ENCODE measurements at regions not wholly inside any gene's neighbourhood (a gene's known extent, or its start where the extent isn't known, plus 50 kb on each side); places are given as distances from the start of the nearest gene placed in this dataset.

GRCh38 chr3:124656531-124656930, 73.7 kb upstream of the UMPS start:
- no peak for DNase-seq (ENCODE audit: low read depth)
- H3K4me3 ChIP-seq (ENCODE audit: low read depth, low read length), result no peak overlapping the region
- no peak for TF ChIP-seq CTCF (conservative IDR thresholded peaks at IDR 0.05; ENCODE audit: low read depth, low read length)

GRCh38 chr3:124657138-124657537, 73.1 kb upstream of the UMPS start:
- no peak for TF ChIP-seq CTCF (conservative IDR thresholded peaks at IDR 0.05; ENCODE audit: low read depth, low read length)
- no peak for DNase-seq (ENCODE audit: low read depth)
- H3K4me3 ChIP-seq (ENCODE audit: low read depth, low read length), result no peak overlapping the region

- TF ChIP-seq CTCF (conservative IDR thresholded peaks at IDR 0.05; ENCODE audit: low read depth, low read length), result no peak
- H3K4me3 ChIP-seq (ENCODE audit: low read depth, low read length), result no peak overlapping the region
- no peak for DNase-seq (ENCODE audit: low read depth)
Measured at GRCh38 chr3:124658270-124658669, 72.0 kb upstream of the UMPS start.

GRCh38 chr3:124659175-124659574, 71.1 kb upstream of the UMPS start:
- no peak overlapping the region for H3K4me3 ChIP-seq (ENCODE audit: low read depth, low read length)
- DNase-seq (ENCODE audit: low read depth), result no peak
- no peak for TF ChIP-seq CTCF (conservative IDR thresholded peaks at IDR 0.05; ENCODE audit: low read depth, low read length)

- DNase-seq (ENCODE audit: low read depth), result no peak
- no peak overlapping the region for H3K4me3 ChIP-seq (ENCODE audit: low read depth, low read length)
- no peak for TF ChIP-seq CTCF (conservative IDR thresholded peaks at IDR 0.05; ENCODE audit: low read depth, low read length)
Measured at GRCh38 chr3:124660599-124660998, 69.7 kb upstream of the UMPS start.

GRCh38 chr3:124663690-124664089, 66.6 kb upstream of the UMPS start:
- DNase-seq (ENCODE audit: low read depth), result no peak
- TF ChIP-seq CTCF (conservative IDR thresholded peaks at IDR 0.05; ENCODE audit: low read depth, low read length), result no peak
- no peak overlapping the region for H3K4me3 ChIP-seq (ENCODE audit: low read depth, low read length)

GRCh38 chr3:124664804-124665203, 65.4 kb upstream of the UMPS start:
- peak; percentile 64 for DNase-seq (ENCODE audit: low read depth)
- TF ChIP-seq CTCF (conservative IDR thresholded peaks at IDR 0.05; ENCODE audit: low read depth, low read length), result no peak
- H3K4me3 ChIP-seq (ENCODE audit: low read depth, low read length), result no peak overlapping the region

Measured in epithelial cell of proximal tubule (primary cell).